Osteocyte (in vitro differentiated cells): ENCODE measurements at regions not wholly inside any gene's neighbourhood (a gene's known extent, or its start where the extent isn't known, plus 50 kb on each side); places are given as distances from the start of the nearest gene placed in this dataset.
A peak's percentile ranks its signal among the peaks of the same experiment; 100 is the strongest.

Experiments
- DNase-seq: peaks from one replicate; pipeline ENCODE4 v3.0.0; 2021; ENCODE audit warnings: mixed read lengths; ENCODE audit not compliant: unreplicated experiment; ENCODE audit errors: extremely low spot score
- H3K27ac Mint-ChIP-seq: one replicate; pipeline ENCODE4 v1.8.0; 2021; ENCODE audit warnings: mild to moderate bottlenecking, mixed read lengths; ENCODE audit not compliant: unreplicated experiment
- H3K27me3 Mint-ChIP-seq: one replicate; pipeline ENCODE4 v1.8.0; 2021; ENCODE audit warnings: mixed read lengths; ENCODE audit not compliant: unreplicated experiment
- H3K36me3 Mint-ChIP-seq: one replicate; pipeline ENCODE4 v1.8.0; 2021; ENCODE audit warnings: mixed read lengths; ENCODE audit not compliant: unreplicated experiment
- H3K4me1 Mint-ChIP-seq: one replicate; pipeline ENCODE4 v1.8.0; 2021; ENCODE audit warnings: mixed read lengths; ENCODE audit not compliant: unreplicated experiment
- H3K4me3 Mint-ChIP-seq: one replicate; pipeline ENCODE4 v1.8.0; 2021; ENCODE audit warnings: mild to moderate bottlenecking, moderate library complexity, mixed read lengths; ENCODE audit not compliant: unreplicated experiment
- H3K9me3 Mint-ChIP-seq: one replicate; pipeline ENCODE4 v1.8.0; 2021; ENCODE audit warnings: mixed read lengths; ENCODE audit not compliant: unreplicated experiment
- TF ChIP-seq, protein P1 (sequence below): fragments of 200-600 bp; sonication (generic); IDR thresholded peaks from 2 replicates; pipeline ENCODE4 v1.5.0; 2021; ENCODE audit warnings: antibody characterized with exemption, mild to moderate bottlenecking, moderate library complexity

DNA sequence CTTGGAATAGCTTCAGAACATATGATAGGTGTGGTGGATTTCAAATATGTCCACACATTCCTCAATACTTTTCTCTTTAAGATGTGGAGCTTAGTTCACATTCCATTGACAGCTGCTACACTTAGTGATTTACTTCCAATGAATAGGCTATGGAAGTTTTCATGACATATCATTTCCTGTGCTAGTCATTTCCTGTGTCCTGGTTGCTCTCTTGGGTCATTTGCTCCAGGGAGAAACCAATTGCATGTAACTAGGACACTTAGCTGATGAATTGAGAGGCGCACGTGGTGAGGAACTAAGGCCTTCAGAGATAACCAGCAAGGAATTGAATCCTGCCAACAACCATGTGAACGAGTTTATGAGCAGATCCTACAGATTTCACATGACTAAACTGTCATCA is 120.9 kb downstream of the SLC17A6 start:
- Mint-ChIP-seq H3K27ac (peak overlapping the region; percentile 11), H3K9me3 (peaks cover 7% of the 10 kb centered on the region), H3K4me3 (no peak overlapping the region), H3K27me3 (no peaks in the 10 kb centered on the region), H3K36me3 (no peaks in the 10 kb centered on the region), H3K4me1 (peaks cover 7% of the 10 kb centered on the region)
- TF ChIP-seq, protein P1, sequence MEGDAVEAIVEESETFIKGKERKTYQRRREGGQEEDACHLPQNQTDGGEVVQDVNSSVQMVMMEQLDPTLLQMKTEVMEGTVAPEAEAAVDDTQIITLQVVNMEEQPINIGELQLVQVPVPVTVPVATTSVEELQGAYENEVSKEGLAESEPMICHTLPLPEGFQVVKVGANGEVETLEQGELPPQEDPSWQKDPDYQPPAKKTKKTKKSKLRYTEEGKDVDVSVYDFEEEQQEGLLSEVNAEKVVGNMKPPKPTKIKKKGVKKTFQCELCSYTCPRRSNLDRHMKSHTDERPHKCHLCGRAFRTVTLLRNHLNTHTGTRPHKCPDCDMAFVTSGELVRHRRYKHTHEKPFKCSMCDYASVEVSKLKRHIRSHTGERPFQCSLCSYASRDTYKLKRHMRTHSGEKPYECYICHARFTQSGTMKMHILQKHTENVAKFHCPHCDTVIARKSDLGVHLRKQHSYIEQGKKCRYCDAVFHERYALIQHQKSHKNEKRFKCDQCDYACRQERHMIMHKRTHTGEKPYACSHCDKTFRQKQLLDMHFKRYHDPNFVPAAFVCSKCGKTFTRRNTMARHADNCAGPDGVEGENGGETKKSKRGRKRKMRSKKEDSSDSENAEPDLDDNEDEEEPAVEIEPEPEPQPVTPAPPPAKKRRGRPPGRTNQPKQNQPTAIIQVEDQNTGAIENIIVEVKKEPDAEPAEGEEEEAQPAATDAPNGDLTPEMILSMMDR, result no peak
- no peak for DNase-seq

DNA sequence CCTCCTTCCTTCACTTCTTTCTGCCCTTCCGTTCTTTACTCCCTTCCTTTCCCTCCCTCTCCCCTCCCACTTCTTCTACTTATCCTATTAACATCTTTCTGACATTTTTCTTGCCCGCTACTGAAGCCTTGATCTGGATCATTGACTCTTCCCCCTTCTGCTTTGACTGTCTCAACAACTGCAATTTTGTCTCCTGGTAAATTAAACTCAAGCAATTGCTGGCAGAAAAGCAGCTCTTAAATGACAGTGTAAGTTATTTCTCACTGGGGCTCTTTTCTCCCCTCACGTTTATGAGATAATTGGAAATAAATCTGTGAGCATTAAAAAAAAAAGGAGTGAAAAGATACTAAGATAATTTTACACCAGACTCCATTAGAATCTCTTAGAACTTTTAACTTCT is 120.0 kb downstream of the SLC17A6 start:
- Mint-ChIP-seq H3K9me3 (peaks cover 7% of the 10 kb centered on the region), H3K4me1 (peaks cover 7% of the 10 kb centered on the region), H3K27ac (no peak overlapping the region), H3K27me3 (no peaks in the 10 kb centered on the region), H3K4me3 (no peak overlapping the region), H3K36me3 (no peaks in the 10 kb centered on the region)
- DNase-seq, result no peak
- TF ChIP-seq, protein P1, result no peak

DNA sequence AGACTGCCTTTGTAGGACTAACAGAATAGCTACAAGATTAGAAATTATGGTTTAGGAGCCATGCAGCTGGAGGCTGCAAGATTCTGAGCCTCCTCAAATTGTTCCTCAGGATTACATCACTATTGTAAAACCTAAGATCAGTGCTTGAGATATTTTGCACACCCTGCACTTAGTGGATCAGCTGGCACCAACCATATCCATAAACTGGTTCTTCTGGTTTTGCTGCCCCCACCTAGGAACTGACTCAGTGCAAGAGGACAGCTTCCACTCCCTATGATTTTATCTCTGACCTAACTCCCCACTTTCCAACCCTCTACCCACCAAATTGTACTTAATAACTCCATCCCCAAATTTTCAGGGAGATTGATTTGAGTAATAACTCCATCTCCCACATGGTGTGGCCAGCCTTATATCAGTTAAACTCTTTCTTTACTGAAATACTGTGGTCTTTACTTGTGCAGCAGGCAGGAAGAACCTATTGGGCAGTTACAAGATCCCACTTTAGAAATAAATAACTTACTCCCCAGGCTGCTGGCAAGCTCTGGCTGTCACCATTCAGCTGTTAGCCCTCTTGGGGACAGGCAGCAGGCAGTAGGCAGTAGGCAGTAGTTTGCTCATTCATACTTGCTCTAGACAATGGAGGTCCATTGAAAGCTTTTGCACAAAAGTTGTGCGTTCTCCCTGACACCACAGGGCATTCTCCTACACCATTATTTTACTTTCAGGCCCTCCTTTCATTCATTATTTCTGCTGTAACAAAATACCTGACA is 119.0 kb downstream of the SLC17A6 start:
- Mint-ChIP-seq H3K4me3 (no peak overlapping the region), H3K27me3 (no peaks in the 10 kb centered on the region), H3K4me1 (peaks cover 7% of the 10 kb centered on the region), H3K36me3 (no peaks in the 10 kb centered on the region), H3K9me3 (peaks cover 7% of the 10 kb centered on the region), H3K27ac (no peak overlapping the region)
- TF ChIP-seq, protein P1, result no peak
- DNase-seq, result no peak

DNA sequence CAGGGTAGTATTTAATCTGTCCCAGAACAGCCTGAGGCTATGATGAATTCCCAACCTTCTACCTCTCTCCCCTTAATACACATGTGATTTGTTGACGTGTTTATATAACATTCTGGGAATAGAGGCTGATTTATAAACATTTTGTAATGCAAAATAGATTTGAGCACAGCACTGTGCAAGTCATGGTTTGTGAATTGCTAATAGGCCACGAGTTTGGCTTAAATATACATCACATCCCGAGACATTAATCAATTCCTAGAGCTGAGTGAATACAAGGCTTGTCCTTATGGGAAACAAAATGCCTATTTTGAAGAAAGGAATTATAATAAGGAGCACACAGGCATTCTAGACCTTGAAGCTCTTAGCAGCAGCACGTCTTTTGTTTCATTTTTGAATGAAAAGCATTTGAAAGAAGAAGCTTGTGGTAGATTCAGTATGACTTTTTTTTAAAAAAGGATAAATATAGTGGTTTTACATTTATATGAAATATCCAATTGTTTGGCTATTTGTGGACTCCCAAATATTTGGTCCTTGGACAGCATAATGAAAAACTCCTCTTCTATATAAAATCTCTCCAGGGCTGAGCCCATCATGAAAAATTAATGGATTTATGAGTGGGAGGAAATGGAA is 116.4 kb downstream of the SLC17A6 start:
- Mint-ChIP-seq H3K36me3 (no peaks in the 10 kb centered on the region), H3K27me3 (no peaks in the 10 kb centered on the region), H3K27ac (no peak overlapping the region), H3K4me3 (no peak overlapping the region), H3K4me1 (peaks cover 7% of the 10 kb centered on the region), H3K9me3 (no peaks in the 10 kb centered on the region)
- no peak for DNase-seq
- TF ChIP-seq, protein P1, result no peak

DNA sequence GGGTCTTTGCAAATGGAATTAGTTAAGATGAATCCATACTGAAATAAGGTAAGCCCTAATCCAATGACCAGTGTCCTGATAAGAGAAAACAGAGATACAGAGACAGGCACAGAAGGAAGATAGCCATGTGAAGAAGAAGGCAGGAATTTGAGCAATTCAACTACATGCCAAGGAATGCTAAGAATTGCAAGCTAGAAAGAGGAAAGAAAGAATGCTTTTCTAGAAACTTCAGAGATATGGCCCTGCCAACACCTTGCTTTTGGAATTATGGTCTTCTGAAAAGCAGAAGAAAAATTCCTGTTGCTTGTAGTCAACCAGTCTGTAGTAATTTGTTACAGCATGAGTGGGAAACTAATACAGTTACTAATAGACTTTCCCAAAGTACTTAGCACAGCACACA is 111.3 kb downstream of the SLC17A6 start:
- H3K4me1 Mint-ChIP-seq, result no peaks in the 10 kb centered on the region
- H3K36me3 Mint-ChIP-seq, result no peaks in the 10 kb centered on the region
- TF ChIP-seq, protein P1, result no peak
- DNase-seq, result no peak
- no peaks in the 10 kb centered on the region for H3K27me3 Mint-ChIP-seq
- H3K27ac Mint-ChIP-seq, result no peak overlapping the region
- H3K9me3 Mint-ChIP-seq, result no peaks in the 10 kb centered on the region
- no peak overlapping the region for H3K4me3 Mint-ChIP-seq
